ACC112 (cell line): ENCODE measurements at regions not wholly inside any gene's neighbourhood (a gene's known extent, or its start where the extent isn't known, plus 50 kb on each side); places are given as distances from the start of the nearest gene placed in this dataset.

Experiments used
- H2AFZ ChIP-seq: fragments of 200-600 bp; sonication (generic); one replicate; pipeline ENCODE4 v1.6.0; 2017; ENCODE audit warnings: antibody characterized with exemption, low read length; ENCODE audit not compliant: unreplicated experiment
- H3K27ac ChIP-seq: fragments of 200-600 bp; sonication (generic); 2 replicates; pipeline ENCODE4 v1.5.1; 2014; ENCODE audit warnings: low read depth, mild to moderate bottlenecking, antibody characterized with exemption, low read length, moderate library complexity
- H3K27me3 ChIP-seq: fragments of 200-600 bp; sonication (generic); 2 replicates; pipeline ENCODE4 v1.6.1; 2014; ENCODE audit warnings: mild to moderate bottlenecking, antibody characterized with exemption, low read length, moderate library complexity, mixed read lengths; ENCODE audit not compliant: insufficient read depth
- H3K36me3 ChIP-seq: fragments of 200-600 bp; sonication (generic); 2 replicates; pipeline ENCODE4 v1.6.1; 2016; ENCODE audit warnings: mild to moderate bottlenecking, antibody characterized with exemption, low read length, moderate library complexity, mixed read lengths; ENCODE audit not compliant: insufficient read depth
- H3K4me1 ChIP-seq: fragments of 200-600 bp; sonication (generic); one replicate; pipeline ENCODE4 v1.6.1; 2016; ENCODE audit warnings: low read length, mixed read lengths; ENCODE audit not compliant: insufficient read depth, unreplicated experiment, control insufficient read depth
- H3K4me3 ChIP-seq: fragments of 200-600 bp; sonication (generic); 2 replicates; pipeline ENCODE4 v1.5.1; 2014; ENCODE audit warnings: mild to moderate bottlenecking, low read depth, low read length
- H3K79me2 ChIP-seq: fragments of 200-600 bp; sonication (generic); one replicate; pipeline ENCODE4 v1.6.0; 2016; ENCODE audit warnings: low read length; ENCODE audit not compliant: control insufficient read depth, unreplicated experiment, insufficient read depth

DNA sequence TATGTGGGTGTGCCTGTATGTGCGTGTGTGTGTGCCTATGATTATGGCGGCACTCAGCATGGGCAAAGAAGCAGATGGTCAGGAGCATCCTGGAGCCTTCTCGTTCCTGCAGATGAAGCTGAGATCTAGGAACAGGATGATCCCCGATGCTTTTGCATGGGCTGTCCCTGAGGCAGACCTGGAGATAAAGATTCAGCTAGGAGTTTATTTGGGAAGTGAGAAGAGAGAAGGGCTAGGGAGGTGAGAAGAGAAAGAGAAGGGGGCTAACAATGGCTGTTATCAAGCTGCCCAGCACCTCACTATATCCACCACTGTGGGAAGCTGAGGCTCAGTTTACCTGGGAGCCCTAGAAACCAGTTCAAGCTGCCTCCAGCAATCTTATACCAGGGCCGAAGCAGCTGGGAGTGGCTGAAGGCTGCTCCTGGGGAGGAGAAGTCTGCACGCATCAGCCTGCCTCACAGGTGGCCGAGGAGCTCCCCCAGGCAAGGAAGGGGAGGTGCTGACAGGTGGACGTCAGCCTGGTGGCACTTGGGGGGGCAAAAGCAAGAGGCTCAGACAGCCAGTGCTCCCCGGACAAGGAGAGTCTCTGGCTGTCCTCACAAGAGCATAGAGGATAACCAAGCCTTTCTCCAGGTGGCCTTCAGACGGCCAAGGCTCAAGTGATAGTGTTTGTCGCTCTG is 94.0 kb upstream of the IQSEC1 start:
- Histone ChIP-seq H2AFZ (no peak overlapping the region), H3K27ac (no peak overlapping the region), H3K4me3 (no peak overlapping the region), H3K27me3 (peaks cover 80% of the 10 kb centered on the region), H3K36me3 (no peaks in the 10 kb centered on the region), H3K79me2 (no peaks in the 10 kb centered on the region), H3K4me1 (no peaks in the 10 kb centered on the region)

DNA sequence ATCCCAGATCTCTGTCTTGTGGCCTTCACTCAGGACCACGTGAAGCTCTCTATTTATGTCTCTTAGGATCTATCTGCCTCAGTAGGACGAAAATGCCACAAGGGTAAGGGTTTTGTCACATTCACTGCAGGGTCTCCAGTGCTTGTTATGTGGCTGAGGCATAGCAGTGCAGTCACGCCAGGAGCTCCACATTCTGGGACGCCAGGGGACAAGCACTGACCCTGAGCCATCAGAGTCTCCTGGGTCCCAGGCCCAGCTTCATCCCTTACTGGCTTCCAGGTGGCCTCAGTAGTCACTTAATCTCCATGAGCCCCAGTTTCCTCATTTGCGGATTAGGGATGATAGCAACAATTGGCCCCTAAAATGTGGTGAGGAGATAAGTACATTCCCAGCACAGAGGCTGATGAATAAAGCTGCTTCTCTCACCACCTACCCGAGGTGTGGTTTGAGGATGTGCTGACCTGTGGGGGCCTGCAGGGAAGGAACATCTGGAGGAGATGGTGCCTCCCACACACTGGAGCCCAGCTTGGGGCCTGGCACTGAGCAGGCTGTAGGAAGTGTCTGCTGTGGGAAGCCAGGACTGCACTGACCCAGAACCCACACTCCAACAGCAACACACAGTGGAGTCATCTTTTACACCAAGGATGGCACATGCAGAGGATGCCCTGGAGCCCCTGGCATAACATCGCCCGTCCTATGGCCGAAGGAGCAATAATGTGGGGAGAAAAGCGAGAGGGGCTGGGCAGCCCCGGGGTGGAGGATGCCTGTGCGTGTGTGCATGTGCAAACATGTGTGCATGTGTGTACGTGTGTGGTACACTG is 93.2 kb upstream of the IQSEC1 start:
- Histone ChIP-seq H3K4me3 (no peak overlapping the region), H3K27me3 (peaks cover 80% of the 10 kb centered on the region), H3K4me1 (no peaks in the 10 kb centered on the region), H2AFZ (no peak overlapping the region), H3K27ac (no peak overlapping the region), H3K79me2 (no peaks in the 10 kb centered on the region), H3K36me3 (no peaks in the 10 kb centered on the region)

GRCh38 chr3:13165576-13165975 is 92.3 kb upstream of the IQSEC1 start:
- Histone ChIP-seq H3K4me3 (no peak overlapping the region), H3K79me2 (no peaks in the 10 kb centered on the region), H3K4me1 (no peaks in the 10 kb centered on the region), H3K27ac (no peak overlapping the region), H3K27me3 (peaks cover 81% of the 10 kb centered on the region), H3K36me3 (no peaks in the 10 kb centered on the region), H2AFZ (no peak overlapping the region)

- Histone ChIP-seq H3K27ac (no peak overlapping the region), H3K36me3 (no peaks in the 10 kb centered on the region), H3K4me1 (no peaks in the 10 kb centered on the region), H2AFZ (no peak overlapping the region), H3K27me3 (peaks cover 81% of the 10 kb centered on the region), H3K79me2 (no peaks in the 10 kb centered on the region), H3K4me3 (no peak overlapping the region)
Observed at GRCh38 chr3:13164893-13165492, 91.8 kb upstream of the IQSEC1 start.

DNA sequence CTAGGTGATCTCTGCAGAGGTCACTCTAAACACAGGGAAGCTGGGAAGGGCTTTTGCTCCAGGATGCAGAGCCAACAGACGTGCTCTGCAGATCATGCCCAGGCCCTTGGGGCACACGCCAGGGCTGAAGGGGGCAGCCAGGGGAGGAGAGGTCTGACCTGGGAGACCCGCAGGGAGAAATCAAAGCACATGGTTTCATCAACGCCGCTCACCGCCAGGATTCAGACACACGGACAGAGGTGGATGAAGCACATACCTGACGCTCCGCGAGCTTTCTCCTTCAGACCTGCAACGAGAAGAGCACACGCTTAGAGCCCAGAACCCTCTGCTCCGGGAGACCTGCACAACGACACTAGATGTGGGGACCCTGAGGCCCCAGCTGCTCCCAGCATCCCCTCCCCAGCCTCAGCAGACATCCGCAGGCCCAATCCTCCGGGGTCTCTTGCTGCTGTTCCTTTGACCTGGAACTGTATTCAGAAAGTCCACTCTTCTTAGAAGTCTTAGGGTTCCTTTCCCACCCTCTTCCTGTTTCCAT is 90.7 kb upstream of the IQSEC1 start:
- H3K27ac ChIP-seq, result no peak overlapping the region
- no peaks in the 10 kb centered on the region for H3K36me3 ChIP-seq
- no peaks in the 10 kb centered on the region for H3K4me1 ChIP-seq
- no peak overlapping the region for H3K4me3 ChIP-seq
- H3K27me3 ChIP-seq, result peaks cover 84% of the 10 kb centered on the region
- H3K79me2 ChIP-seq, result no peaks in the 10 kb centered on the region
- H2AFZ ChIP-seq, result no peak overlapping the region

GRCh38 chr3:13162549-13163320 is 89.5 kb upstream of the IQSEC1 start:
- Histone ChIP-seq H3K27ac (no peak overlapping the region), H3K79me2 (no peaks in the 10 kb centered on the region), H3K27me3 (peaks cover 80% of the 10 kb centered on the region), H3K4me3 (no peak overlapping the region), H2AFZ (no peak overlapping the region), H3K36me3 (no peaks in the 10 kb centered on the region), H3K4me1 (no peaks in the 10 kb centered on the region)

DNA sequence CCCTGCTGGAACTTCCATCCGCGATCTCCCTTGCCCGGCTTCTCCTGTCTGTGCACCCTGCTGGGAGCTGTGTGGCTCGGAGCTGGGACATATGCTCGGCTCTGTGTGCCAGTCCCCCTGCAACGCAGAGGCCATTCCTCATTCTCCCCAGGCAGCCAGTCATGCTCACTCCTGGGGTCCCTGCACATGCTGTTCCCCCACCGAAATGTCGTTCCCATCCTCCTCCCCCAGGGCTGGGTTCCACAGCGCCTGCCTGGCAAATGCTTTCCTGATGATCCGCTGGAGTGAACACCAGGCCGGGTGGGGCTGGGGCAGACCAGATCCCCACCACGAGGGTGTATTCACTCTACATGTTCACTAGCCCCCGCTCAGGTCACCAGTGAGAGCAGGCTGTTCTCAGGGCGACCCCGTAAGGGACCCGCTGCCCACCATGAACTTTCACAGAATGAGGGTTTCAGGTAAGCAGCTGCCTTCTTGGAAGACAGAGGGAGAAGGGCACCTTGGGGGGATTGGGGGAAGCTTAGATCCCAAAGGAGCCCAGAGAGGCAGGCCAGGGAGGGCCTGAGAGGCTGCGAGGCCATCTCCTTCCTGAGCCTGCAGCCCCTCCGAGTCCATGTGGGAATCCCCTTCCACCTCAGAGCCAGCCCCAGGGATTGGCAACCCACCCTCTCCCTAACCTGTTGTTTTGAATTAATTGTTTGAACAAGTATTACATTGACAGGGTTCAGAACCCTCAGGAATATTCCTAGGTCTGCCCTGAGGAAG is 88.7 kb upstream of the IQSEC1 start:
- Histone ChIP-seq H3K4me1 (no peaks in the 10 kb centered on the region), H2AFZ (no peak overlapping the region), H3K4me3 (no peak overlapping the region), H3K79me2 (no peaks in the 10 kb centered on the region), H3K36me3 (no peaks in the 10 kb centered on the region), H3K27ac (no peak overlapping the region), H3K27me3 (peaks cover 80% of the 10 kb centered on the region)

GRCh38 chr3:13161021-13161759 is 88.0 kb upstream of the IQSEC1 start:
- Histone ChIP-seq H3K4me3 (no peak overlapping the region), H2AFZ (no peak overlapping the region), H3K79me2 (no peaks in the 10 kb centered on the region), H3K27me3 (peaks cover 80% of the 10 kb centered on the region), H3K36me3 (no peaks in the 10 kb centered on the region), H3K4me1 (no peaks in the 10 kb centered on the region), H3K27ac (no peak overlapping the region)

GRCh38 chr3:13160619-13161018 is 87.4 kb upstream of the IQSEC1 start:
- no peak overlapping the region for H2AFZ ChIP-seq
- no peak overlapping the region for H3K27ac ChIP-seq
- H3K4me1 ChIP-seq, result no peaks in the 10 kb centered on the region
- no peaks in the 10 kb centered on the region for H3K79me2 ChIP-seq
- no peak overlapping the region for H3K4me3 ChIP-seq
- H3K36me3 ChIP-seq, result no peaks in the 10 kb centered on the region
- peaks cover 76% of the 10 kb centered on the region for H3K27me3 ChIP-seq
